ENCODE measurements at regions not wholly inside any gene's neighbourhood (a gene's known extent, or its start where the extent isn't known, plus 50 kb on each side); places are given as distances from the start of the nearest gene placed in this dataset.

- Histone ChIP-seq H3K27ac (ENCODE audit: low read depth in 2 of 2, low read length in 2 of 2) (no peak overlapping the region), H3K9me3 (ENCODE audit: control insufficient read depth in 2 of 3, insufficient read depth in 1 of 3, low read length in 3 of 3) (no peaks in the 10 kb centered on the region), H3K4me1 (ENCODE audit: control insufficient read depth in 2 of 3, insufficient read depth in 2 of 3, low read depth in 1 of 3, low read length in 3 of 3) (no peaks in the 10 kb centered on the region), H3K36me3 (ENCODE audit: control insufficient read depth in 2 of 3, insufficient read depth in 3 of 3, low read length in 3 of 3) (no peaks in the 10 kb centered on the region), H3K27me3 (ENCODE audit: control insufficient read depth, insufficient read depth, low read length) (no peaks in the 10 kb centered on the region), H3K9ac (ENCODE audit: low read length in 3 of 3) (no peak overlapping the region), H3K4me3 (ENCODE audit: low read length in 3 of 3) (no peak overlapping the region)
- no peak for TF ChIP-seq CTCF (IDR thresholded peaks at IDR 0.05; ENCODE audit: borderline replicate concordance, extremely low read depth, insufficient read depth)
- intact Hi-C loops (cut with DNase I), result no loop called here
- DNase-seq (no peak), FAIRE-seq (no peak)
Measured at GRCh38 chr6:100084316-100084990, 90.4 kb upstream of the MCHR2 start.

GRCh38 chr6:100078509-100078908, 84.5 kb upstream of the MCHR2 start:
- H3K36me3 ChIP-seq (ENCODE audit: control insufficient read depth in 2 of 3, insufficient read depth in 3 of 3, low read length in 3 of 3), result no peaks in the 10 kb centered on the region
- TF ChIP-seq CTCF (IDR thresholded peaks at IDR 0.05; ENCODE audit: borderline replicate concordance, extremely low read depth, insufficient read depth), result peak; percentile 21
- H3K27ac ChIP-seq (ENCODE audit: low read depth in 2 of 2, low read length in 2 of 2), result no peak overlapping the region
- H3K27me3 ChIP-seq (ENCODE audit: control insufficient read depth, insufficient read depth, low read length), result no peaks in the 10 kb centered on the region
- intact Hi-C loops (cut with DNase I), result no loop called here
- no peaks in the 10 kb centered on the region for H3K9me3 ChIP-seq (ENCODE audit: control insufficient read depth in 2 of 3, insufficient read depth in 1 of 3, low read length in 3 of 3)
- DNase-seq (peak in 1 of 5 donors; percentile 25), FAIRE-seq (no peak)
- H3K4me1 ChIP-seq (ENCODE audit: control insufficient read depth in 2 of 3, insufficient read depth in 2 of 3, low read depth in 1 of 3, low read length in 3 of 3), result no peaks in the 10 kb centered on the region
- no peak overlapping the region for H3K4me3 ChIP-seq (ENCODE audit: low read length in 3 of 3)
- H3K9ac ChIP-seq (ENCODE audit: low read length in 3 of 3), result no peak overlapping the region

GRCh38 chr6:100065348-100065747, 71.3 kb upstream of the MCHR2 start:
- intact Hi-C loops (cut with DNase I), result no loop called here
- Histone ChIP-seq H3K27ac (ENCODE audit: low read depth in 2 of 2, low read length in 2 of 2) (no peak overlapping the region), H3K9me3 (ENCODE audit: control insufficient read depth in 2 of 3, insufficient read depth in 1 of 3, low read length in 3 of 3) (peaks cover 0 to 8% (median 8%) of the 10 kb centered on the region in 3 donors), H3K4me3 (ENCODE audit: low read length in 3 of 3) (no peak overlapping the region), H3K27me3 (ENCODE audit: control insufficient read depth, insufficient read depth, low read length) (no peaks in the 10 kb centered on the region), H3K9ac (ENCODE audit: low read length in 3 of 3) (no peak overlapping the region), H3K4me1 (ENCODE audit: control insufficient read depth in 2 of 3, insufficient read depth in 2 of 3, low read depth in 1 of 3, low read length in 3 of 3) (no peaks in the 10 kb centered on the region), H3K36me3 (ENCODE audit: control insufficient read depth in 2 of 3, insufficient read depth in 3 of 3, low read length in 3 of 3) (no peaks in the 10 kb centered on the region)
- DNase-seq (no peak), FAIRE-seq (no peak)
- no peak for TF ChIP-seq CTCF (IDR thresholded peaks at IDR 0.05; ENCODE audit: borderline replicate concordance, extremely low read depth, insufficient read depth)

GRCh38 chr6:100062621-100063020, 68.6 kb upstream of the MCHR2 start:
- Histone ChIP-seq H3K4me3 (ENCODE audit: low read length in 3 of 3) (no peak overlapping the region), H3K27me3 (ENCODE audit: control insufficient read depth, insufficient read depth, low read length) (no peaks in the 10 kb centered on the region), H3K9me3 (ENCODE audit: control insufficient read depth in 2 of 3, insufficient read depth in 1 of 3, low read length in 3 of 3) (peaks cover 0 to 2% (median 0%) of the 10 kb centered on the region in 3 donors), H3K27ac (ENCODE audit: low read depth in 2 of 2, low read length in 2 of 2) (no peak overlapping the region), H3K36me3 (ENCODE audit: control insufficient read depth in 2 of 3, insufficient read depth in 3 of 3, low read length in 3 of 3) (no peaks in the 10 kb centered on the region), H3K4me1 (ENCODE audit: control insufficient read depth in 2 of 3, insufficient read depth in 2 of 3, low read depth in 1 of 3, low read length in 3 of 3) (no peaks in the 10 kb centered on the region), H3K9ac (ENCODE audit: low read length in 3 of 3) (no peak overlapping the region)
- no peak for TF ChIP-seq CTCF (IDR thresholded peaks at IDR 0.05; ENCODE audit: borderline replicate concordance, extremely low read depth, insufficient read depth)
- intact Hi-C loops (cut with DNase I), result no loop called here
- FAIRE-seq, result no peak
- no peak for DNase-seq

Measured in kidney (tissue), 13 donors.